PFSK-1 (cell line): ENCODE measurements at regions not wholly inside any gene's neighbourhood (a gene's known extent, or its start where the extent isn't known, plus 50 kb on each side); places are given as distances from the start of the nearest gene placed in this dataset.

Source experiments
- FOXP2 ChIP-seq: optimal IDR thresholded peaks from 2 replicates; pipeline ENCODE3; 2011; ENCODE audit warnings: borderline replicate concordance, control low read depth, inconsistent platforms; ENCODE audit not compliant: insufficient read depth; ENCODE audit errors: extremely low read length, extremely low read depth
- POLR2AphosphoS5 ChIP-seq: IDR thresholded peaks from 2 replicates; pipeline ENCODE4 v1.6.1; 2012; ENCODE audit warnings: low read depth, mild to moderate bottlenecking, control low read depth, low read length, moderate library complexity
- REST ChIP-seq, 2 experiments: IDR thresholded peaks; 2 replicates each; pipeline versions ENCODE4 v1.6.1 to v1.8.0; 2011 to 2012; ENCODE audit warnings: low read depth in 2 of 2, low read length in 2 of 2, control low read depth in 1 of 2, inconsistent platforms in 1 of 2, mild to moderate bottlenecking in 1 of 2, moderate library complexity in 1 of 2; ENCODE audit not compliant: insufficient read depth in 1 of 2
- SIN3A ChIP-seq: IDR thresholded peaks from 2 replicates; pipeline ENCODE4 v1.6.1; 2012; ENCODE audit warnings: mild to moderate bottlenecking, low read length, moderate library complexity, borderline replicate concordance; ENCODE audit not compliant: insufficient read depth
- TAF1 ChIP-seq: IDR thresholded peaks from 2 replicates; pipeline ENCODE4 v1.6.1; 2012; ENCODE audit warnings: low read length, control low read depth, borderline replicate concordance; ENCODE audit not compliant: insufficient read depth

GRCh38 chr12:86697916-86698640, 441.9 kb upstream of the MGAT4C start:
- TF ChIP-seq REST (IDR thresholded peaks at IDR 0.05; ENCODE audit: insufficient read depth in 1 of 2, low read depth in 2 of 2, low read length in 2 of 2) = no peak
- TF ChIP-seq POLR2AphosphoS5 = no peak
- TF ChIP-seq SIN3A = no peak
- no peak for TF ChIP-seq FOXP2
- TF ChIP-seq TAF1 = no peak

GRCh38 chr12:86683568-86684304, 427.5 kb upstream of the MGAT4C start:
- no peak for TF ChIP-seq SIN3A
- TF ChIP-seq FOXP2 = no peak
- no peak for TF ChIP-seq POLR2AphosphoS5
- TF ChIP-seq TAF1 = no peak
- TF ChIP-seq REST (IDR thresholded peaks at IDR 0.05; ENCODE audit: insufficient read depth in 1 of 2, low read depth in 2 of 2, low read length in 2 of 2) = no peak

GRCh38 chr12:86681060-86681459, 424.9 kb upstream of the MGAT4C start:
- no peak for TF ChIP-seq TAF1
- no peak for TF ChIP-seq POLR2AphosphoS5
- no peak for TF ChIP-seq FOXP2
- TF ChIP-seq REST (IDR thresholded peaks at IDR 0.05; ENCODE audit: insufficient read depth in 1 of 2, low read depth in 2 of 2, low read length in 2 of 2) = no peak
- no peak for TF ChIP-seq SIN3A

GRCh38 chr12:86675197-86675596, 419.0 kb upstream of the MGAT4C start:
- TF ChIP-seq REST (IDR thresholded peaks at IDR 0.05; ENCODE audit: insufficient read depth in 1 of 2, low read depth in 2 of 2, low read length in 2 of 2) = no peak
- no peak for TF ChIP-seq POLR2AphosphoS5
- TF ChIP-seq SIN3A = no peak
- TF ChIP-seq FOXP2 = no peak
- TF ChIP-seq TAF1 = no peak

GRCh38 chr12:86670986-86671385, 414.8 kb upstream of the MGAT4C start:
- no peak for TF ChIP-seq FOXP2
- no peak for TF ChIP-seq REST (IDR thresholded peaks at IDR 0.05; ENCODE audit: insufficient read depth in 1 of 2, low read depth in 2 of 2, low read length in 2 of 2)
- no peak for TF ChIP-seq TAF1
- no peak for TF ChIP-seq POLR2AphosphoS5
